CD8-positive, alpha-beta memory T cell (primary cell): ENCODE measurements at regions not wholly inside any gene's neighbourhood (a gene's known extent, or its start where the extent isn't known, plus 50 kb on each side); places are given as distances from the start of the nearest gene placed in this dataset.
A peak's percentile ranks its signal among the peaks of the same experiment; 100 is the strongest.

Experiments
- CTCF ChIA-PET: fragments of 350-600 bp; sonication (Branson Sonifier 250); formaldehyde crosslinking; loops from one replicate; lab custom pipeline; 2021; ENCODE audit warnings: antibody characterized with exemption; lab: Charles Lee
- POLR2A ChIA-PET: fragments of 350-600 bp; sonication (Branson Sonifier 250); formaldehyde crosslinking; loops from one replicate; lab custom pipeline; 2021; ENCODE audit warnings: antibody characterized with exemption; lab: Charles Lee
- DNase-seq, 5 donors: peaks; one replicate each; pipeline versions ENCODE4 v3.0.0 to v3.0.0-alpha.2; 2020 to 2022; ENCODE audit warnings: mixed read lengths in 1 of 5
- H3K27ac ChIP-seq: one replicate; pipeline ENCODE4 v1.7.0; 2013; ENCODE audit warnings: low read depth, mild to moderate bottlenecking, low read length, moderate library complexity
- H3K27me3 ChIP-seq: 2 replicates; pipeline ENCODE4 v1.7.0; 2013; ENCODE audit warnings: low read length, mild to moderate bottlenecking; ENCODE audit not compliant: insufficient read depth, poor library complexity, severe bottlenecking
- H3K36me3 ChIP-seq: 2 replicates; pipeline ENCODE4 v1.7.0; 2013; ENCODE audit warnings: mild to moderate bottlenecking, low read length, moderate library complexity; ENCODE audit not compliant: insufficient read depth
- H3K4me1 ChIP-seq: 2 replicates; pipeline ENCODE4 v1.7.0; 2013; ENCODE audit warnings: mild to moderate bottlenecking, low read length, moderate library complexity; ENCODE audit not compliant: insufficient read depth
- H3K4me3 ChIP-seq: 2 replicates; pipeline ENCODE4 v1.7.0; 2013; ENCODE audit warnings: mild to moderate bottlenecking, low read length
- H3K9me3 ChIP-seq: 2 replicates; pipeline ENCODE4 v1.7.0; 2013; ENCODE audit warnings: mild to moderate bottlenecking, low read length
- H3K27ac Mint-ChIP-seq, 8 donors: one replicate each; pipeline ENCODE4 v1.8.0; 2020 to 2021; ENCODE audit warnings: mixed read lengths in 8 of 8, mild to moderate bottlenecking in 6 of 8, inconsistent platforms in 3 of 8, moderate library complexity in 3 of 8
- H3K27me3 Mint-ChIP-seq, 2 donors: one replicate each; pipeline ENCODE4 v1.8.0; 2020 to 2021; ENCODE audit warnings: mixed read lengths in 2 of 2, mild to moderate bottlenecking in 1 of 2, moderate library complexity in 1 of 2
- H3K36me3 Mint-ChIP-seq, 3 donors: one replicate each; pipeline ENCODE4 v1.8.0; 2020 to 2021; ENCODE audit warnings: mixed read lengths in 3 of 3, inconsistent platforms in 1 of 3, mild to moderate bottlenecking in 1 of 3
- H3K4me1 Mint-ChIP-seq, 3 donors: one replicate each; pipeline ENCODE4 v1.8.0; 2020 to 2021; ENCODE audit warnings: mixed read lengths in 3 of 3, inconsistent platforms in 1 of 3, mild to moderate bottlenecking in 1 of 3
- H3K4me3 Mint-ChIP-seq, 7 donors: one replicate each; pipeline ENCODE4 v1.8.0; 2020 to 2021; ENCODE audit warnings: mixed read lengths in 7 of 7, mild to moderate bottlenecking in 6 of 7, moderate library complexity in 4 of 7, inconsistent platforms in 2 of 7
- H3K9me3 Mint-ChIP-seq, 5 donors: one replicate each; pipeline ENCODE4 v1.8.0; 2020 to 2022; ENCODE audit warnings: mixed read lengths in 5 of 5, mild to moderate bottlenecking in 3 of 5, moderate library complexity in 2 of 5, inconsistent platforms in 1 of 5

- H3K9me3 Mint-ChIP-seq, result peaks cover 0 to 29% (median 8%) of the 10 kb centered on the region in 5 donors
- H3K36me3 Mint-ChIP-seq, result no peaks in the 10 kb centered on the region
- Histone ChIP-seq H3K27me3 (no peaks in the 10 kb centered on the region), H3K36me3 (no peaks in the 10 kb centered on the region), H3K9me3 (no peaks in the 10 kb centered on the region), H3K4me1 (no peaks in the 10 kb centered on the region), H3K27ac (no peak overlapping the region), H3K4me3 (no peak overlapping the region)
- no peak for DNase-seq
- H3K4me1 Mint-ChIP-seq, result no peaks in the 10 kb centered on the region
- CTCF ChIA-PET, result no interaction called here
- no peaks in the 10 kb centered on the region for H3K27me3 Mint-ChIP-seq
- POLR2A ChIA-PET, result no interaction called here
- no peak overlapping the region for H3K27ac Mint-ChIP-seq
- no peak overlapping the region for H3K4me3 Mint-ChIP-seq
Observed at GRCh38 chr11:26042113-26042512, 289.8 kb upstream of the ANO3 start.

- CTCF ChIA-PET, result no interaction called here
- H3K4me3 Mint-ChIP-seq, result no peak overlapping the region
- no peaks in the 10 kb centered on the region for H3K36me3 Mint-ChIP-seq
- no peak overlapping the region for H3K4me3 ChIP-seq
- POLR2A ChIA-PET, result no interaction called here
- no peak overlapping the region for H3K27ac ChIP-seq
- H3K27me3 Mint-ChIP-seq, result no peaks in the 10 kb centered on the region
- DNase-seq, result no peak
- H3K4me1 ChIP-seq, result no peaks in the 10 kb centered on the region
- no peaks in the 10 kb centered on the region for H3K9me3 ChIP-seq
- no peak overlapping the region for H3K27ac Mint-ChIP-seq
- peaks cover 0 to 27% (median 8%) of the 10 kb centered on the region in 5 donors for H3K9me3 Mint-ChIP-seq
- H3K36me3 ChIP-seq, result no peaks in the 10 kb centered on the region
- no peaks in the 10 kb centered on the region for H3K27me3 ChIP-seq
- no peaks in the 10 kb centered on the region for H3K4me1 Mint-ChIP-seq
Observed at GRCh38 chr11:26043665-26044064, 288.3 kb upstream of the ANO3 start.

GRCh38 chr11:26044389-26044788, 287.5 kb upstream of the ANO3 start:
- POLR2A ChIA-PET, result no interaction called here
- Histone ChIP-seq H3K27ac (no peak overlapping the region), H3K27me3 (no peaks in the 10 kb centered on the region), H3K36me3 (no peaks in the 10 kb centered on the region), H3K4me3 (no peak overlapping the region), H3K4me1 (no peaks in the 10 kb centered on the region), H3K9me3 (no peaks in the 10 kb centered on the region)
- Mint-ChIP-seq H3K4me1 (no peaks in the 10 kb centered on the region), H3K4me3 (no peak overlapping the region), H3K27me3 (no peaks in the 10 kb centered on the region), H3K27ac (no peak overlapping the region), H3K36me3 (no peaks in the 10 kb centered on the region), H3K9me3 (peaks cover 2 to 23% (median 7%) of the 10 kb centered on the region in 5 donors)
- DNase-seq, result no peak
- CTCF ChIA-PET, result no interaction called here

GRCh38 chr11:26045082-26045481, 286.8 kb upstream of the ANO3 start:
- POLR2A ChIA-PET, result no interaction called here
- no peaks in the 10 kb centered on the region for H3K36me3 ChIP-seq
- no peak overlapping the region for H3K27ac ChIP-seq
- Mint-ChIP-seq H3K4me3 (no peak overlapping the region), H3K36me3 (no peaks in the 10 kb centered on the region), H3K9me3 (peaks cover 2 to 23% (median 3%) of the 10 kb centered on the region in 5 donors), H3K27me3 (no peaks in the 10 kb centered on the region), H3K4me1 (no peaks in the 10 kb centered on the region), H3K27ac (no peak overlapping the region)
- H3K27me3 ChIP-seq, result no peaks in the 10 kb centered on the region
- H3K4me1 ChIP-seq, result no peaks in the 10 kb centered on the region
- CTCF ChIA-PET, result no interaction called here
- no peaks in the 10 kb centered on the region for H3K9me3 ChIP-seq
- H3K4me3 ChIP-seq, result no peak overlapping the region
- DNase-seq, result no peak

GRCh38 chr11:26048271-26048670, 283.7 kb upstream of the ANO3 start:
- ChIA-PET CTCF (no interaction called here), POLR2A (no interaction called here)
- Mint-ChIP-seq H3K4me3 (no peak overlapping the region), H3K36me3 (no peaks in the 10 kb centered on the region), H3K27ac (no peak overlapping the region), H3K4me1 (no peaks in the 10 kb centered on the region), H3K27me3 (no peaks in the 10 kb centered on the region), H3K9me3 (peaks cover 2 to 36% (median 8%) of the 10 kb centered on the region in 5 donors)
- Histone ChIP-seq H3K27me3 (no peaks in the 10 kb centered on the region), H3K4me3 (no peak overlapping the region), H3K27ac (no peak overlapping the region), H3K9me3 (no peaks in the 10 kb centered on the region), H3K4me1 (no peaks in the 10 kb centered on the region), H3K36me3 (no peaks in the 10 kb centered on the region)
- no peak for DNase-seq

- Histone ChIP-seq H3K9me3 (no peaks in the 10 kb centered on the region), H3K4me1 (no peaks in the 10 kb centered on the region), H3K27ac (no peak overlapping the region), H3K4me3 (no peak overlapping the region), H3K27me3 (no peaks in the 10 kb centered on the region), H3K36me3 (no peaks in the 10 kb centered on the region)
- CTCF ChIA-PET, result no interaction called here
- POLR2A ChIA-PET, result no interaction called here
- Mint-ChIP-seq H3K27ac (peak overlapping the region in 1 of 8 donors; percentile 55), H3K4me3 (no peak overlapping the region), H3K36me3 (no peaks in the 10 kb centered on the region), H3K4me1 (no peaks in the 10 kb centered on the region), H3K9me3 (peaks cover 8 to 33% (median 8%) of the 10 kb centered on the region in 5 donors), H3K27me3 (no peaks in the 10 kb centered on the region)
- DNase-seq, result no peak
Observed at GRCh38 chr11:26053966-26054365, 278.0 kb upstream of the ANO3 start.

- no peak overlapping the region for H3K4me3 ChIP-seq
- peaks cover 4 to 53% (median 11%) of the 10 kb centered on the region in 5 donors for H3K9me3 Mint-ChIP-seq
- no peak for DNase-seq
- H3K4me3 Mint-ChIP-seq, result no peak overlapping the region
- no peaks in the 10 kb centered on the region for H3K4me1 ChIP-seq
- no peaks in the 10 kb centered on the region for H3K36me3 Mint-ChIP-seq
- H3K27ac ChIP-seq, result no peak overlapping the region
- H3K27ac Mint-ChIP-seq, result no peak overlapping the region
- H3K27me3 ChIP-seq, result no peaks in the 10 kb centered on the region
- no peaks in the 10 kb centered on the region for H3K4me1 Mint-ChIP-seq
- no peaks in the 10 kb centered on the region for H3K36me3 ChIP-seq
- H3K27me3 Mint-ChIP-seq, result no peaks in the 10 kb centered on the region
- CTCF ChIA-PET, result no interaction called here
- H3K9me3 ChIP-seq, result no peaks in the 10 kb centered on the region
- POLR2A ChIA-PET, result no interaction called here
Observed at GRCh38 chr11:26062660-26063059, 269.3 kb upstream of the ANO3 start.

GRCh38 chr11:26063915-26064314, 268.0 kb upstream of the ANO3 start:
- Histone ChIP-seq H3K4me3 (no peak overlapping the region), H3K4me1 (no peaks in the 10 kb centered on the region), H3K9me3 (no peaks in the 10 kb centered on the region), H3K27ac (no peak overlapping the region), H3K36me3 (no peaks in the 10 kb centered on the region), H3K27me3 (no peaks in the 10 kb centered on the region)
- Mint-ChIP-seq H3K4me1 (no peaks in the 10 kb centered on the region), H3K36me3 (no peaks in the 10 kb centered on the region), H3K27ac (no peak overlapping the region), H3K27me3 (no peaks in the 10 kb centered on the region), H3K4me3 (no peak overlapping the region), H3K9me3 (peaks cover 3 to 61% (median 17%) of the 10 kb centered on the region in 5 donors)
- DNase-seq, result no peak
- CTCF ChIA-PET, result no interaction called here
- POLR2A ChIA-PET, result no interaction called here

GRCh38 chr11:26065944-26066343, 266.0 kb upstream of the ANO3 start:
- H3K9me3 ChIP-seq, result no peaks in the 10 kb centered on the region
- peaks cover 4 to 55% (median 14%) of the 10 kb centered on the region in 5 donors for H3K9me3 Mint-ChIP-seq
- H3K27me3 Mint-ChIP-seq, result no peaks in the 10 kb centered on the region
- ChIA-PET CTCF (no interaction called here), POLR2A (no interaction called here)
- no peak overlapping the region for H3K27ac Mint-ChIP-seq
- H3K27me3 ChIP-seq, result no peaks in the 10 kb centered on the region
- no peak for DNase-seq
- H3K4me3 Mint-ChIP-seq, result no peak overlapping the region
- H3K36me3 ChIP-seq, result no peaks in the 10 kb centered on the region
- H3K27ac ChIP-seq, result no peak overlapping the region
- H3K4me3 ChIP-seq, result no peak overlapping the region
- H3K36me3 Mint-ChIP-seq, result no peaks in the 10 kb centered on the region
- no peaks in the 10 kb centered on the region for H3K4me1 Mint-ChIP-seq
- no peaks in the 10 kb centered on the region for H3K4me1 ChIP-seq
